Stomach smooth muscle (tissue), 2 donors: ENCODE measurements at regions not wholly inside any gene's neighbourhood (a gene's known extent, or its start where the extent isn't known, plus 50 kb on each side); places are given as distances from the start of the nearest gene placed in this dataset.

Experiments
- H3K27ac ChIP-seq: one replicate; pipeline ENCODE4 v1.7.0; 2013; ENCODE audit warnings: mild to moderate bottlenecking, low read length, inconsistent platforms
- H3K27me3 ChIP-seq, 2 donors: one replicate each; pipeline ENCODE4 v1.7.0; 2013; ENCODE audit warnings: low read length in 2 of 2; ENCODE audit not compliant: insufficient read depth in 2 of 2, control insufficient read depth in 1 of 2
- H3K36me3 ChIP-seq, 2 donors: one replicate each; pipeline ENCODE4 v1.7.0; 2013; ENCODE audit warnings: low read length in 2 of 2; ENCODE audit not compliant: control insufficient read depth in 2 of 2, insufficient read depth in 2 of 2
- H3K4me1 ChIP-seq: one replicate; pipeline ENCODE4 v1.7.0; 2013; ENCODE audit warnings: low read length; ENCODE audit not compliant: control insufficient read depth, insufficient read depth
- H3K4me3 ChIP-seq, 2 donors: one replicate each; pipeline ENCODE4 v1.7.0; 2013; ENCODE audit warnings: low read length in 2 of 2
- H3K9ac ChIP-seq, 2 donors: one replicate each; pipeline ENCODE4 v1.7.0; 2013; ENCODE audit warnings: low read length in 2 of 2, mild to moderate bottlenecking in 1 of 2
- H3K9me3 ChIP-seq, 2 donors: one replicate each; pipeline ENCODE4 v1.7.0; 2013; ENCODE audit warnings: low read length in 2 of 2; ENCODE audit not compliant: control insufficient read depth in 2 of 2
- donor health status: healthy.
- donor health status: Pancreatic carcinoma.

DNA sequence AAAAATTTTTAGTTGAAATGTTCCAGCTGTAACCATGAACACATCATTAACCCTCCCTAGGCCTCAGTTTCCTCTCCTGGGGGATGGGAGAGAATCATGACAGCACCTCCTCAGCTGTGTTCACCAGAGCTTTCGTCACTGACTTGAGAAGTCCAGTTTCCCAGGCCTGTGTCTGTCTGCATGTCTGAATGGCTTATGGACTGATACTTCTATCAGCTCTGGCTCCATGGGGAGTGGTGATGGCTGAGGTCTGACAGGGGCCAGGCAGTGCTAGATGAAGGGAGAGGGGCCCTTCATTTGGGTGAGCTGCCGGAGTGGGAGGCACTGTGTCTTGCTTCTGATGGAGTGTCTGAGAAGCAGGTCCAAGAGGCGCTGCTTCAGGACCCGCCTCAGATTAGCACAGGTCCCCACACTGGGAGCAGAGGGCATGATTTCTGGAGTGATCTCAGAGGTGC is 192.9 kb downstream of the PTPN20 start:
- Histone ChIP-seq H3K9me3 (peaks cover 0 to 9% of the 10 kb centered on the region in 2 donors), H3K4me1 (no peaks in the 10 kb centered on the region), H3K27me3 (peaks cover 0 to under 1% of the 10 kb centered on the region in 2 donors), H3K9ac (no peak overlapping the region), H3K36me3 (no peaks in the 10 kb centered on the region), H3K27ac (no peak overlapping the region), H3K4me3 (no peak overlapping the region)

DNA sequence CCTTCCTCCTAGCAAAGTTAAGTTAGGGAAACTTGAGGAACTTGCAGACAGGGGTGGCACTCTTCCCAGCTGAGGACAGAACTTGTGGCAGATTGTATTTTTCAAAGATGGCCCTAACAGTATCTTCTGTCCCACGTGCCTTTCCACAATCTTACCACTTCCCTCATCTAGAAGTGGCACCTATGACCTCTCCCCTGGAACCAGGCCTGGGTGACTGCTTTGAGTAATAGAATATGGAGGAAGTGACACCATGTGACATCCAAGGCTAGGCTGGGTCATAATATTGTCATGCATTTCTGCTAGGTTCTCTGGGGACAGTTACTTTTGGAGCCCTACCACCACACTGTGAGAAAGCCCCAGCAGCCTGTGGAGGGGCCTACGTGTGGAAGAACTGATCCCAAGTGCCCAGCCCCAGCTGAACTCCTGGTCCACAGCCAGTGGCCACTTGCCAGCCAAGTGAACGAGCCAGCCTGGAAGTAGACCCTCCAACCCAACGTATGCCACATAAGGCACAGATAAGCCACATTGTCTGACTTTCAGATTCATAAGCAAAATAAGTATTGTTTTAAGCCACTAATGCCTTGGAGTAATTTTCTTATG is 193.7 kb downstream of the PTPN20 start:
- Histone ChIP-seq H3K4me1 (no peaks in the 10 kb centered on the region), H3K4me3 (no peak overlapping the region), H3K27me3 (no peaks in the 10 kb centered on the region), H3K9me3 (peaks cover 0 to 3% of the 10 kb centered on the region in 2 donors), H3K36me3 (no peaks in the 10 kb centered on the region), H3K27ac (no peak overlapping the region), H3K9ac (no peak overlapping the region)

DNA sequence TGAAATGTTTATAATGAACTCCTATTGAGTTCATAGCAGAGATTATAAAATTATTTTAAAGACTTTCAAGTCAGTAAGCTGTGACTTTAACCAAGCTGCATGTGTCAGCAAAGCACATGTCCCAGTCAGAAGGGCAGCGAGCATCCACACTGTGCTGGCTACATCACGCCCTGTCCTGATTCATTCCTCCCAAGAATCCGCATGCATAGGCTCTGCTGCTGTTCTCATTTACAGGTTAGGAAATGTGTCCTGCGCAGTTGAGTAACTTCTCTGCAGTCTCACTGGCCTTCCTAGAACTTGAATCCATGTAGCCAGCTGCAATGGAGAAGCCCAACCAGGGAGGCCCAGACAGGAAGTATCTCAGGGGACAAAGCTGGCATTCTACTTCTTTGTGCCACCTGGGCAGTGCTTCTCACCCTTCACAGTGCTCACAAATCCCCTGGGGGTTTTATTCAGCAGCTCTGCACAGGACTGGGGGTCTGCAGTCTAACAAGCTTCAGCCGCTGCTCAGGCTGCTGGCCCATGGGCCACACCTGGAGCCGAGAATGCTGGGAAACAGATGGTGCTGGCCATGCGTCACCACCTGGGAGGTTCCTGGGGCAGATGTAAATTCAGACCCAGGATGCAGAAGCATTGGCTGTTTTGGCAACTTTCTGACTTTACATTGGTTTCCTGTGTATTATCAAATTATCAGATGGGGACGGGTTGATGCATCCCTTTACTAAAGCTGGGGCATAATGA is 192.8 kb upstream of the GDF10 start:
- Histone ChIP-seq H3K9me3 (no peaks in the 10 kb centered on the region), H3K9ac (no peak overlapping the region), H3K4me1 (no peaks in the 10 kb centered on the region), H3K36me3 (no peaks in the 10 kb centered on the region), H3K27ac (no peak overlapping the region), H3K4me3 (no peak overlapping the region), H3K27me3 (no peaks in the 10 kb centered on the region)

DNA sequence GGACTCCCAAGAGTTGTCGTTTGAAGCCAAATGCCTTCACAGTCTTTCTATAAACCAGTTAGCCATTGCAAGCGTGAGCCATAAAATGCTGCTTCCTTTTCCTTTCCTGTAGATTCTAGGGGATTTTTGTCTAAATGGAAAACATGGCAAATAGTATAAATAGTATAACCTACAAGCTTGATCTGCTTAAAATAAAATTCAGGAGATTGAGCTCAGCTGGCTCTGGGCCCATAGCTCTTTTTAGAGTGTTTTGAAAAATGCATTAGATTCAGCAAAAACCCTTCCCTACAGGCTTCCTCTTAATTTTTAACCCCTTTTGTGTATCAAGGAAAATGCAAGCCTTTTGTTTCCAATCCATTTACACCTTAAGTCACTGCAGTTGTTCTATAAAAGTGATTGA is 190.1 kb upstream of the GDF10 start:
- no peaks in the 10 kb centered on the region for H3K27me3 ChIP-seq
- H3K27ac ChIP-seq: no peak overlapping the region
- H3K36me3 ChIP-seq: no peaks in the 10 kb centered on the region

DNA sequence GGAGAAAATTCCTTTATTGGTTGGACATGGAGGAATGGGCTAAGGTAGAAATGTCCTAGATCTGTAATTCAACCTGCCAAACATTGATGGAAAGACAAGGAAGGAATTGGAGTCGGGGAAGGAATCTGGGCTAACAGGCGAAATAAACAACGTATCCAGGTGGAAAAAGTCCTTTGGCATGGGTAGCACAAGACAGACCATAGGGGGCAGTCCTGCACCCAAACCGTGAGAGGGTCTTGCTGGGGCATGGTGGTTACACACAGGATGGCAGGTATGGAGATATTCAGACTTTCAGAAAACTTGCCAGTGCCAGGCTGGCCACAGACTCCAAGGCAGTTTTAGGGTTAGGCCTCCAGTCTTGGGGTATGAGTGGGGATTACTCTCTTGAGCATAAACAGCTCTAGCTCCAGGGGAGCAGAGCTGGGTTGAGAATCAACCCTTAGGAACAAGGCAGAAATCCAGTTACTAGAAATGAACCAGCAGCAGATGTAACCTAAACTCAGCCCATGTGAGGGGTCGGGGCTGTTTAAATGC is 188.6 kb upstream of the GDF10 start:
- H3K27me3 ChIP-seq: no peaks in the 10 kb centered on the region
- H3K9me3 ChIP-seq: no peaks in the 10 kb centered on the region
- no peaks in the 10 kb centered on the region for H3K36me3 ChIP-seq
- no peak overlapping the region for H3K27ac ChIP-seq
- H3K4me3 ChIP-seq: no peak overlapping the region
- no peaks in the 10 kb centered on the region for H3K4me1 ChIP-seq
- H3K9ac ChIP-seq: no peak overlapping the region

More for the DNA sequence above, 190.1 kb upstream of the GDF10 start:
- H3K4me1 ChIP-seq: no peaks in the 10 kb centered on the region
- no peaks in the 10 kb centered on the region for H3K9me3 ChIP-seq
- no peak overlapping the region for H3K4me3 ChIP-seq
- H3K9ac ChIP-seq: no peak overlapping the region

DNA sequence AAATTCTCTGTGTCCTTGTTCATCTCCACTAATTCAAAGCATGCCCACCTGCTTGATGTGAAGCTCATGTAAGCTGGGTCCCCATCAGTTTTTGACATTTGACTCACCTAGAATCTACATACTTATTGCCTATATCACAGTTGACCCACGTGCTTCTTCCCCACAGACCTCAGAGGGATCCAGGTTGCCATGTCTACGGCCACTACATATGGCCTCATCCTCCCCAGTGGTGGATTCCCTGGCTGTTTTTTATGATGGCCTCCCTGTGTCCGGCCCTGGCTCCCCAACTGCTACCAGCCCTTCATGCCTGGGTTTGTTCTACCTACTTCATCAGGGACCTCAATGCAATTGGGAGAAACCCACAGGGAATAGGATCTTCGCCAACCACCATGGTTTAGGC is 187.4 kb upstream of the GDF10 start:
- no peak overlapping the region for H3K4me3 ChIP-seq
- no peaks in the 10 kb centered on the region for H3K9me3 ChIP-seq
- no peak overlapping the region for H3K9ac ChIP-seq
- no peaks in the 10 kb centered on the region for H3K36me3 ChIP-seq
- H3K27ac ChIP-seq: no peak overlapping the region
- no peaks in the 10 kb centered on the region for H3K4me1 ChIP-seq
- no peaks in the 10 kb centered on the region for H3K27me3 ChIP-seq

DNA sequence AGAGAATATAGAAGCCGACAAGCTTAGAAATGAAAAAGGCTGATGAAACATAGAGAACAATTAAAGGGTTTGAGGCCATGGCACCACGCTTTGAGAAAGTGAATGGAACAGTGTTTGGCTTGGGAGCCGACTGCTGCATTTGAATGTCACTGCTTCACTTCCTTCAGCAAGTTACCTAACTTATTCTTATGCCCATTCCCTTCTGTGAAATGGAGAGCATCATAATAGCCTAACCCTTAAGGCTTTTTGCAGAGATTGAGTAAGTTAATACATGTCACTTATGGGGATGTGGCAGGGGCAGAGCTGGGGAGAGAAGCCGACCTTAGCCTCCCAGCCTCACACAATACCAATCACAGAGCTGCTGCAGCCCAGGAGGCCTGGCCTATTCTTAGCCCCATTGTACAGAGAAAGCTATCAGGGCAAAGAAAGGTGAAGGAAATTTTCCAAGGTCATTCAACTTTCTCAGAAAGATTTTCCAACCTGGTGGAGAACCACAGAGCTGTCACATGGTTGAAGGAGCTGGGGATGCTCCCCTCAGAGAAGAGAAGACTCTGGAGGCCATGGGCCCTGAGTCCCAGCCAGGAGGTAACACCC is 186.0 kb upstream of the GDF10 start:
- Histone ChIP-seq H3K36me3 (no peaks in the 10 kb centered on the region), H3K4me1 (no peaks in the 10 kb centered on the region), H3K27ac (no peak overlapping the region), H3K27me3 (peaks cover 0 to 2% of the 10 kb centered on the region in 2 donors), H3K4me3 (no peak overlapping the region), H3K9ac (no peak overlapping the region), H3K9me3 (peaks cover 0 to 3% of the 10 kb centered on the region in 2 donors)

DNA sequence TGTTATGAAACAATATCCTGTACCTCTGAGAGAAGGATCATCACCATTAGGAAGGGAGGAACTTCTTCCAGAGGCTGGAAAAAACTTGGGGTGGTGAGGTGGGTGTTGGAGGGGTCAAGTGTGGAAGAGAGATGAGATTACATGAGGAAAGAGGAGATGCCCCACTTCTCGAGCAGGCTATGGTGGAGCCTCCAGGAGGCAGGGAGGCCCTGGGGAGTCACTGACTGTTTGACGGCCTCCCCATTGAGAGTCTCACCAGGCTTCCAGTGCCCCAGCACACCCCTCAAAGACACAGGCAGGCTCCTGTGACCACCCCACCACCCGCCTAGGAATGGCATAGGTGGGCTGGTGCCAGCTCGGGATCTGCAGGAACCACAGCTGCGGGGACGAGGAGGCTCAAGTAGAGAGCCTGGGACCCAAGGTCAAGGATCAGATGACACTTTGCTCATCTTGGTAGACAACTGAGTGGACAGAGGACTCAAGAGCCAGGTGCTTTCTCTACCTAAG is 185.3 kb upstream of the GDF10 start:
- H3K9me3 ChIP-seq: peaks cover 0 to 3% of the 10 kb centered on the region in 2 donors
- H3K4me3 ChIP-seq: no peak overlapping the region
- no peaks in the 10 kb centered on the region for H3K4me1 ChIP-seq
- no peaks in the 10 kb centered on the region for H3K36me3 ChIP-seq
- no peak overlapping the region for H3K9ac ChIP-seq
- no peak overlapping the region for H3K27ac ChIP-seq
- H3K27me3 ChIP-seq: peaks cover 0 to 2% of the 10 kb centered on the region in 2 donors

DNA sequence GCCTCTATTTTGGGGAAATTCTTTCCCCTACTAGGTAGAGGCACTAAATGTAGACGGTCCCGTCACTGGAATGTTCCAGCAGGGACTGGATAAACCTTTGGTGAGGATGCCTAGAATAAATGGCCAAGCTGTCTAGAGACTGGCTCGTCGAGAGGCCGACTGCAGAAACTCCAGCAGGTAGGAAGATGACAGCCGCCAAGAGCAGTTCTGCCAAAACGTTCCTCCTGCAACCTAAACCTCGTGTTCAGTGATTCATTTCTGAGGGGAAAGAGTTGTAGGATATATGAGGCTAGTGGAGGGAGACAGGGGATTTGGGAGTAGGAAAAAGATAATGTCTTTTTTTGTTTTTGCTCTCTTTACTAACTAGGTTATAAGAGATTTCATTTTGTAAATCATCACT is 184.7 kb upstream of the GDF10 start:
- Histone ChIP-seq H3K27ac (no peak overlapping the region), H3K4me1 (no peaks in the 10 kb centered on the region), H3K9ac (no peak overlapping the region), H3K27me3 (peaks cover 0 to 2% of the 10 kb centered on the region in 2 donors), H3K9me3 (peaks cover 0 to 3% of the 10 kb centered on the region in 2 donors), H3K36me3 (no peaks in the 10 kb centered on the region), H3K4me3 (no peak overlapping the region)

DNA sequence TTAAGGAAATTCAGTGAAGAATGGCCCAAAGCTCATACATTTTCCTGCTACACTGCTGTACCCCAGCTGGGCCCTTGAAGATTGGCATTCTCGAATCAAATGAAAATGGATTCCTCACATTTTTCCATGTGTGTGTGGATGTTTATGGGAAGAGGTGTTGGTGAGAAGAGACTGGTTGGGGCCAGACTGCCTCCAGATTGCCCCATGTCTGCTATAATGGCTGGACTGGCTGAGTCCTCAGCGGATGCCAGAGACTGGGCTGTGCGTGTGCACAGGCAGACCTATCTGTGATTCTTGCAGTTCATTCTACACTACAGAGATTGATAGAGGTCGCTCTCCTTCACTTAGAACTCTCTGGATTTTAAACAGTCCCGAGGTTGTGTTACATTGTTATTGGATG is 183.6 kb upstream of the GDF10 start:
- H3K36me3 ChIP-seq: no peaks in the 10 kb centered on the region
- H3K27ac ChIP-seq: no peak overlapping the region
- peaks cover 0 to 3% of the 10 kb centered on the region in 2 donors for H3K9me3 ChIP-seq
- no peaks in the 10 kb centered on the region for H3K4me1 ChIP-seq
- no peak overlapping the region for H3K4me3 ChIP-seq
- no peak overlapping the region for H3K9ac ChIP-seq
- H3K27me3 ChIP-seq: peaks cover 0 to 4% of the 10 kb centered on the region in 2 donors
